GM12874 (cell line): ENCODE measurements at regions not wholly inside any gene's neighbourhood (a gene's known extent, or its start where the extent isn't known, plus 50 kb on each side); places are given as distances from the start of the nearest gene placed in this dataset.

Experiments used
- CTCF ChIP-seq: IDR thresholded peaks from 2 replicates; pipeline ENCODE4 v1.5.1; 2011; ENCODE audit warnings: low read depth, mild to moderate bottlenecking, control low read depth, low read length, moderate library complexity; ENCODE audit not compliant: insufficient read depth

- no peak for TF ChIP-seq CTCF
Observed at GRCh38 chr1:185556561-185556960, 177.6 kb upstream of the HMCN1 start.

DNA sequence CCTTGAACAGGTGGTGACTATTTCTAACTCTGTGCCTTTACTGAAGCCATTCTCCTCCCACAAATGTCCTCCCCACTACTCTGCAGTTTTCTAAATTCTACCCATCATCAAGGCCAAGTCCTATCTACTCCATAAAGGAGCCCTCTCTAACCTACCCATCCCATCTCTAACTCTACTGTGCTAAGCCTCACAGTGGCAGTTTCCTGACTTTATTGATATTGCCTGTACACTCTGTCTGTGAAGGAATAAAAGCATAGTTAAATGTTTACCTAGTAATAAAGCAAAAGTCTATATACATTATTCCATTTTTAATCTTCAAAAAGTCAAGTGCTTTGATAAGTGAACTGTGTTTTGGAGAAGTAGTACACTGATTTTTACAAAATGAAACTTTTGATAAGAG is 178.4 kb upstream of the HMCN1 start:
- no peak for TF ChIP-seq CTCF

- no peak for TF ChIP-seq CTCF
Observed at GRCh38 chr1:185551008-185551407, 183.2 kb upstream of the HMCN1 start.

DNA sequence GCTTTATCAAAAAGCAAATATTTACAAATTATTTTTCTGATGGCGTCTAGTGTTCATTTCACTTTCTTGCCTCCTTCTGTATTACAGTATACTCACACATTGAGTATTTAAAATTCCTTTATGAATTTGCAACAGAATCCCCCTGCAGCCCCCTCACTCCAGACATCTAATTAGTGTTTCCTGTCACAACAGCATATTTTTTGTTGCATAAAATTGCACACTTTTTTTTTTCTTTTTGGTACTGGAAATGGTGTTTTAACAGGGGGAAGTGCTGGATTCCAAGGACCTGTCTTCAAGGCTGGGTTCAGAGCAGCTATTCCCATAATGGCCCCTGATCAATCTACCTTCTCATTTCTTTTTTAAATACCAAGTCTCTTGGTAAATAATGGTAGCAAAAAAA is 184.3 kb upstream of the HMCN1 start:
- no peak for TF ChIP-seq CTCF

DNA sequence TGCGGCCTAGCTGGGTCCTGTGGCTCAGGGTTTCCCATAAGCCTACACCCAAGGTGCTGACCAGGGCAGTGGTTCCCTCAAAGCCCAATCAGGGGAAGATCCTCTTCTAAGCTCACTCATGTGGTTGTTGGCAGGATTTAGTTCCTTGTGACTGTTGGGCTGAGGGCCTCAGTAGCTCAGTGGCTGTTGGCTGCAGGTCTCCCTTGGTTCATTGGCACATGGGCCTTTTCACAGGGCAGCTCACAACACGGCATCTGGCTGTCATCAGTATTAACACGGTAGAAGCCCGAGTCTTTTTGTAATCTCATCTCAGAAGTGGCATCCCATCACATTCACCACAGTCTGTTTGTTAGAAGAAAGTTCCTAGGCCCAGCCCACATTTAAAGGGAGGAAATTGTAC is 188.2 kb upstream of the HMCN1 start:
- TF ChIP-seq CTCF = no peak

DNA sequence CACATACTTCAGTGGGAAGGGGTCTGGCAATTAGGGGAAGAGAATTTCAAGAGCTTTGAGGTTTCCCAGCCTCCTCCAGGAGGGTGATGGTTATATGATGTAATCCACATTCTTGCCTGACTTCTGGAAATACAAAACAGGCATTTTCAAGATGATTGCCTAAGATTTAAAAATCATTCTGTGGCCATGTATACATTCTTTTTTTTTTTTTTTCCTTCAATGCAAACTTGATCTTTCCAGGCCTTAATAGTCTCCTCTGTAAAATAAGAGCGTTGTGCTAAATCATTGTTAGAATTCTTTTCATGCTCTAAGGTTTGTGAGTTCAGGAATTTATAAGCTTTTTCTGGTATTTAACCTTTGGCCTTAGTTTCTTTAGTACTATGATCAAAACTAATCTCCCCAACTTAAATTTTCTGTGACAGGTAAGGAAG is 192.3 kb upstream of the HMCN1 start:
- no peak for TF ChIP-seq CTCF

DNA sequence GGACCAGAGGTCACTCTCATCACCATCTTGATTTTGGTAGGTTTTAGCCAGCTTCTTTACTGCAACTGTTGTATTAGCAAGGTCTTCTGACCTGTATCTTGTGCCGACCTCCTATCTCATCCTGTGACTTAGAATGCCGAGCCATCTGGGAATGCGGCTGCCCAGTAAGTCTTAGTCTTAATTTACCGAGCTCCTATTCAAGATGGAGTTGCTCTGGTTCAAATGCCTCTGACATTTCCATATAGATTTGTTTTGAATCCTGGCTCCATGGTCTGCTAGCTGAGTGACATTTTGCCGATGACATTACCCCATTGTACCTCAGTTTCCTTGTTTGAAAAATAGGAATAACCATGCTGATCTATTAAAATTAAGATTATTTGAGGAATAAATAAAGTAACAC is 193.9 kb upstream of the HMCN1 start:
- TF ChIP-seq CTCF = no peak
